ENCODE measurements at regions not wholly inside any gene's neighbourhood (a gene's known extent, or its start where the extent isn't known, plus 50 kb on each side); places are given as distances from the start of the nearest gene placed in this dataset.

GRCh38 chr13:31067416-31068118, 94.1 kb downstream of the HSPH1 start (continued):
- no peak for TF ChIP-seq ZNF695 (CRISPR knock-in tag; IDR thresholded peaks at IDR 0.05)
- no peak for TF ChIP-seq PHTF2 (CRISPR knock-in tag; IDR thresholded peaks at IDR 0.05)
- TF ChIP-seq ZNF644 (tag; IDR thresholded peaks at IDR 0.05; ENCODE audit: low read depth) = no peak
- TF ChIP-seq PTTG1 (tag; IDR thresholded peaks at IDR 0.05; ENCODE audit: low read depth) = no peak
- no peak for TF ChIP-seq MBD2 (IDR thresholded peaks at IDR 0.05; ENCODE audit: borderline replicate concordance, low read depth)

DNA sequence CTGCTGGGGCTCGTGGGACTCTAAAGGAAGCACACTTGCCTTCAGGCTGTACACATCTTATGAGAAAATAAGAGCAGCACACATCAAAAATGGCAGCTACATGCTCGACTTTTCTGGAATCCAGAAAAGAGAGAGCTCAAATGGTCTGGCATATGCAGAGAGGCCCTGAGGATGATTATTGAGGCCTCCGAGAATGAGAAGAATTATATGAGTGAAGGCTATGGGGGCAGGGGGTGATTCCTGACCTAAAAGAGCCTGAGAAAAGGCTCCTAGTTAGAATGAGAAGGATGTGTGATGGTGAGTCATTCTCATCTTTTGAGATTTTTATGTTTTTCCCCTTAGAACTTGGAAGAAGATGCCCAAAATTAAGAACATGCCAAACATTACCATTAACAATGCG, 97.1 kb downstream of the HSPH1 start:
- Histone ChIP-seq H3K4me1 (replicated peaks in 1 of 2; ENCODE audit: control insufficient read depth in 2 of 2, insufficient read depth in 2 of 2, low read length in 2 of 2) (no peaks in the 10 kb centered on the region), H3K9me3 (replicated peaks; ENCODE audit: control insufficient read depth, insufficient read depth, low read depth, low read length) (no peaks in the 10 kb centered on the region), H3K4me2 (ENCODE audit: insufficient read depth, low read length) (no peak overlapping the region), H3K4me3 (no peak overlapping the region), H3K27ac (ENCODE audit: extremely low read depth, low read depth, low read length) (no peak overlapping the region), H2AFZ (ENCODE audit: low read depth, low read length) (no peak overlapping the region), H3K9me1 (ENCODE audit: control insufficient read depth, insufficient read depth, low read length) (no peaks in the 10 kb centered on the region), H3K79me2 (ENCODE audit: control insufficient read depth, insufficient read depth, low read length) (no peaks in the 10 kb centered on the region), H3K9ac (ENCODE audit: insufficient read depth in 1 of 2, low read depth in 2 of 2, low read length in 2 of 2) (no peak overlapping the region), H3K27me3 (ENCODE audit: control insufficient read depth in 2 of 2, insufficient read depth in 2 of 2, low read length in 2 of 2) (no peaks in the 10 kb centered on the region; a peak in 2 of 5 replicates), H4K20me1 (replicated peaks; ENCODE audit: control insufficient read depth, insufficient read depth, low read length) (no peaks in the 10 kb centered on the region), H3K36me3 (ENCODE audit: control insufficient read depth, insufficient read depth, low read length) (no peaks in the 10 kb centered on the region)
- in situ Hi-C loops (cut with MboI) = no loop called here
- DNase-seq (ENCODE audit: extremely low read depth in 1 of 4, low spot score in 3 of 4) (no peak), FAIRE-seq (no peak), ATAC-seq (no peak)
- no TSS peak for BruUV-seq (replicated peaks)
- 0% methylated on average over 3 of the region's 4 CpGs for WGBS (ENCODE audit: insufficient coverage, low coverage, missing lambda C conversion rate)
- intact Hi-C loops (cut with micrococcal nuclease) = no loop called here
- POLR2A ChIA-PET = interaction anchor here (1.1 kb wide), 1 partner anchor 10 kb away, joined by 4 read pairs; no protein-coding TSS in a partner anchor
- CTCF ChIA-PET (ENCODE audit: low intra/inter-chr PET ratio) = no interaction called here
- TF ChIP-seq, protein P1, sequence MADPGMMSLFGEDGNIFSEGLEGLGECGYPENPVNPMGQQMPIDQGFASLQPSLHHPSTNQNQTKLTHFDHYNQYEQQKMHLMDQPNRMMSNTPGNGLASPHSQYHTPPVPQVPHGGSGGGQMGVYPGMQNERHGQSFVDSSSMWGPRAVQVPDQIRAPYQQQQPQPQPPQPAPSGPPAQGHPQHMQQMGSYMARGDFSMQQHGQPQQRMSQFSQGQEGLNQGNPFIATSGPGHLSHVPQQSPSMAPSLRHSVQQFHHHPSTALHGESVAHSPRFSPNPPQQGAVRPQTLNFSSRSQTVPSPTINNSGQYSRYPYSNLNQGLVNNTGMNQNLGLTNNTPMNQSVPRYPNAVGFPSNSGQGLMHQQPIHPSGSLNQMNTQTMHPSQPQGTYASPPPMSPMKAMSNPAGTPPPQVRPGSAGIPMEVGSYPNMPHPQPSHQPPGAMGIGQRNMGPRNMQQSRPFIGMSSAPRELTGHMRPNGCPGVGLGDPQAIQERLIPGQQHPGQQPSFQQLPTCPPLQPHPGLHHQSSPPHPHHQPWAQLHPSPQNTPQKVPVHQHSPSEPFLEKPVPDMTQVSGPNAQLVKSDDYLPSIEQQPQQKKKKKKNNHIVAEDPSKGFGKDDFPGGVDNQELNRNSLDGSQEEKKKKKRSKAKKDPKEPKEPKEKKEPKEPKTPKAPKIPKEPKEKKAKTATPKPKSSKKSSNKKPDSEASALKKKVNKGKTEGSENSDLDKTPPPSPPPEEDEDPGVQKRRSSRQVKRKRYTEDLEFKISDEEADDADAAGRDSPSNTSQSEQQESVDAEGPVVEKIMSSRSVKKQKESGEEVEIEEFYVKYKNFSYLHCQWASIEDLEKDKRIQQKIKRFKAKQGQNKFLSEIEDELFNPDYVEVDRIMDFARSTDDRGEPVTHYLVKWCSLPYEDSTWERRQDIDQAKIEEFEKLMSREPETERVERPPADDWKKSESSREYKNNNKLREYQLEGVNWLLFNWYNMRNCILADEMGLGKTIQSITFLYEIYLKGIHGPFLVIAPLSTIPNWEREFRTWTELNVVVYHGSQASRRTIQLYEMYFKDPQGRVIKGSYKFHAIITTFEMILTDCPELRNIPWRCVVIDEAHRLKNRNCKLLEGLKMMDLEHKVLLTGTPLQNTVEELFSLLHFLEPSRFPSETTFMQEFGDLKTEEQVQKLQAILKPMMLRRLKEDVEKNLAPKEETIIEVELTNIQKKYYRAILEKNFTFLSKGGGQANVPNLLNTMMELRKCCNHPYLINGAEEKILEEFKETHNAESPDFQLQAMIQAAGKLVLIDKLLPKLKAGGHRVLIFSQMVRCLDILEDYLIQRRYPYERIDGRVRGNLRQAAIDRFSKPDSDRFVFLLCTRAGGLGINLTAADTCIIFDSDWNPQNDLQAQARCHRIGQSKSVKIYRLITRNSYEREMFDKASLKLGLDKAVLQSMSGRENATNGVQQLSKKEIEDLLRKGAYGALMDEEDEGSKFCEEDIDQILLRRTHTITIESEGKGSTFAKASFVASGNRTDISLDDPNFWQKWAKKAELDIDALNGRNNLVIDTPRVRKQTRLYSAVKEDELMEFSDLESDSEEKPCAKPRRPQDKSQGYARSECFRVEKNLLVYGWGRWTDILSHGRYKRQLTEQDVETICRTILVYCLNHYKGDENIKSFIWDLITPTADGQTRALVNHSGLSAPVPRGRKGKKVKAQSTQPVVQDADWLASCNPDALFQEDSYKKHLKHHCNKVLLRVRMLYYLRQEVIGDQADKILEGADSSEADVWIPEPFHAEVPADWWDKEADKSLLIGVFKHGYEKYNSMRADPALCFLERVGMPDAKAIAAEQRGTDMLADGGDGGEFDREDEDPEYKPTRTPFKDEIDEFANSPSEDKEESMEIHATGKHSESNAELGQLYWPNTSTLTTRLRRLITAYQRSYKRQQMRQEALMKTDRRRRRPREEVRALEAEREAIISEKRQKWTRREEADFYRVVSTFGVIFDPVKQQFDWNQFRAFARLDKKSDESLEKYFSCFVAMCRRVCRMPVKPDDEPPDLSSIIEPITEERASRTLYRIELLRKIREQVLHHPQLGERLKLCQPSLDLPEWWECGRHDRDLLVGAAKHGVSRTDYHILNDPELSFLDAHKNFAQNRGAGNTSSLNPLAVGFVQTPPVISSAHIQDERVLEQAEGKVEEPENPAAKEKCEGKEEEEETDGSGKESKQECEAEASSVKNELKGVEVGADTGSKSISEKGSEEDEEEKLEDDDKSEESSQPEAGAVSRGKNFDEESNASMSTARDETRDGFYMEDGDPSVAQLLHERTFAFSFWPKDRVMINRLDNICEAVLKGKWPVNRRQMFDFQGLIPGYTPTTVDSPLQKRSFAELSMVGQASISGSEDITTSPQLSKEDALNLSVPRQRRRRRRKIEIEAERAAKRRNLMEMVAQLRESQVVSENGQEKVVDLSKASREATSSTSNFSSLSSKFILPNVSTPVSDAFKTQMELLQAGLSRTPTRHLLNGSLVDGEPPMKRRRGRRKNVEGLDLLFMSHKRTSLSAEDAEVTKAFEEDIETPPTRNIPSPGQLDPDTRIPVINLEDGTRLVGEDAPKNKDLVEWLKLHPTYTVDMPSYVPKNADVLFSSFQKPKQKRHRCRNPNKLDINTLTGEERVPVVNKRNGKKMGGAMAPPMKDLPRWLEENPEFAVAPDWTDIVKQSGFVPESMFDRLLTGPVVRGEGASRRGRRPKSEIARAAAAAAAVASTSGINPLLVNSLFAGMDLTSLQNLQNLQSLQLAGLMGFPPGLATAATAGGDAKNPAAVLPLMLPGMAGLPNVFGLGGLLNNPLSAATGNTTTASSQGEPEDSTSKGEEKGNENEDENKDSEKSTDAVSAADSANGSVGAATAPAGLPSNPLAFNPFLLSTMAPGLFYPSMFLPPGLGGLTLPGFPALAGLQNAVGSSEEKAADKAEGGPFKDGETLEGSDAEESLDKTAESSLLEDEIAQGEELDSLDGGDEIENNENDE (IDR thresholded peaks at IDR 0.05; ENCODE audit: low read depth, low read length) = no peak
- TF ChIP-seq SMARCE1 (IDR thresholded peaks at IDR 0.05) (no peak), SREBF1 (IDR thresholded peaks at IDR 0.05; ENCODE audit: borderline replicate concordance, low read depth, low read length) (no peak), ZNF143 (CRISPR knock-in tag; IDR thresholded peaks at IDR 0.05) (no peak), ZNF717 (CRISPR knock-in tag; IDR thresholded peaks at IDR 0.05) (no peak)

All from K562 (cell line).